ENCODE measurements at regions not wholly inside any gene's neighbourhood (a gene's known extent, or its start where the extent isn't known, plus 50 kb on each side); places are given as distances from the start of the nearest gene placed in this dataset.

GRCh38 chr5:8270246-8270645, 401.3 kb downstream of the MTRR start (continued):
- no peak for TF ChIP-seq JUND (IDR thresholded peaks at IDR 0.05)

DNA sequence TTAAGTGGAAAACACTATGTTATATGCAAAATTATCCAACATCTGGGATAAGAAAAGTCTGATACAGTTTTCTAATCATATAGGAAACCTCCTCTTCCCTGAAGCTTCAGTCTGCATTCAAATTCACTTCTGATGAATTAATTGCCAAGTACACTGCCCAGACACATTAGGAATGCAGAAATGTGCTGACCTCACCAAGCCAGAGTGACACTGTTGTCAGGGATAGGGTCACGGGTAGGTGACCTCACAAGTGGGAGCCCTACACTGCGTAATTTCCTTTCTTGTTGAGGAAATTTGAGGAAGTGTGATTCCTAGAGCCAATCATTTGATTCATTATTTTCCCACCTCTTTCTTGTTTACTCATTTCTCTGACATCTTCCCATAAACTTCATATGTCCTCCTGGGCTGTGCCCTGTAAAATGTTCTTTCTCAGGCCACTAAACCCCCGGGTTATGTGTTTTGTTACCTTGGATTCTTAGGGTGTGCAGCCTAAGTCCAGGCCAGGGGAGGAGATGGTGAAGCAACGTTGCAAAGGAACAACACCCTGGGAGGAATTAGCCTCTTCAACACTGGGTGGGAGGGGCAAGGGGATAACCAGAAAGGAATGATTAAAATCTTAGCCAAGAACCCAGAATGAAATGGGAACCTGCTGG, 411.9 kb downstream of the MTRR start:
- Histone ChIP-seq H3K4me2 (ENCODE audit: low read length) (no peak overlapping the region), H3K4me3 (replicated peaks in 1 of 2; ENCODE audit: low read depth in 1 of 2, low read length in 2 of 2) (no peak overlapping the region), H3K36me3 (ENCODE audit: control insufficient read depth in 1 of 2, insufficient read depth in 2 of 2, low read length in 2 of 2) (no peaks in the 10 kb centered on the region), H4K20me1 (ENCODE audit: insufficient read depth) (no peaks in the 10 kb centered on the region), H3K27ac (ENCODE audit: low read depth, low read length) (no peak overlapping the region), H3K9ac (ENCODE audit: low read length) (no peak overlapping the region), H3K4me1 (ENCODE audit: control insufficient read depth in 1 of 2, insufficient read depth in 2 of 2, low read length in 2 of 2) (no peaks in the 10 kb centered on the region), H2AFZ (ENCODE audit: low read depth, low read length, poor library complexity, severe bottlenecking) (no peak overlapping the region), H3K9me2 (ENCODE audit: insufficient read depth) (no peaks in the 10 kb centered on the region), H3K9me3 (ENCODE audit: control insufficient read depth in 1 of 2, insufficient read depth in 1 of 2, low read depth in 1 of 2, low read length in 2 of 2) (peaks cover 8 to 26% of the 10 kb centered on the region in 2 experiments; a peak in 2 of 4 replicates), H3K79me2 (ENCODE audit: insufficient read depth, low read length) (no peaks in the 10 kb centered on the region), H3K27me3 (ENCODE audit: insufficient read depth, low read length) (no peaks in the 10 kb centered on the region)
- RAD21 ChIA-PET (ENCODE audit: low non-redundant PET in 1 of 2, low total read pairs in 2 of 2, uncharacterized antibody in 2 of 2, unreplicated experiment in 2 of 2): no interaction called here
- no peak for ATAC-seq
- POLR2A ChIA-PET: no interaction called here
- CTCF ChIA-PET: no interaction called here
- intact Hi-C loops (cut with micrococcal nuclease): no loop called here
- DNase-seq (ENCODE audit: low read depth, low spot score): no peak
- no TSS peak for BruUV-seq (replicated peaks)
- TF ChIP-seq CBX3 (IDR thresholded peaks at IDR 0.05; ENCODE audit: low read depth) (no peak), SRF (IDR thresholded peaks at IDR 0.05; ENCODE audit: low read depth) (no peak)

- ChIA-PET RAD21 (ENCODE audit: low non-redundant PET in 1 of 2, low total read pairs in 2 of 2, uncharacterized antibody in 2 of 2, unreplicated experiment in 2 of 2) (no interaction called here), CTCF (no interaction called here), POLR2A (no interaction called here)
- DNase-seq (ENCODE audit: low read depth, low spot score) (no peak), ATAC-seq (no peak)
- H3K27me3 ChIP-seq (ENCODE audit: insufficient read depth, low read length): no peaks in the 10 kb centered on the region
- no peak overlapping the region for H2AFZ ChIP-seq (ENCODE audit: low read depth, low read length, poor library complexity, severe bottlenecking)
- H3K27ac ChIP-seq (ENCODE audit: low read depth, low read length): no peak overlapping the region
- H3K9me2 ChIP-seq (ENCODE audit: insufficient read depth): no peaks in the 10 kb centered on the region
- H3K9me3 ChIP-seq (ENCODE audit: control insufficient read depth in 1 of 2, insufficient read depth in 1 of 2, low read depth in 1 of 2, low read length in 2 of 2): peaks cover 3 to 6% of the 10 kb centered on the region in 2 experiments; a peak in 1 of 4 replicates
- no peak overlapping the region for H3K4me2 ChIP-seq (ENCODE audit: low read length)
- intact Hi-C loops (cut with micrococcal nuclease): no loop called here
- H3K4me1 ChIP-seq (ENCODE audit: control insufficient read depth in 1 of 2, insufficient read depth in 2 of 2, low read length in 2 of 2): no peaks in the 10 kb centered on the region
- H4K20me1 ChIP-seq (ENCODE audit: insufficient read depth): no peaks in the 10 kb centered on the region
- no peak overlapping the region for H3K9ac ChIP-seq (ENCODE audit: low read length)
- no peaks in the 10 kb centered on the region for H3K36me3 ChIP-seq (ENCODE audit: control insufficient read depth in 1 of 2, insufficient read depth in 2 of 2, low read length in 2 of 2)
- H3K79me2 ChIP-seq (ENCODE audit: insufficient read depth, low read length): no peaks in the 10 kb centered on the region
- H3K4me3 ChIP-seq (replicated peaks in 1 of 2; ENCODE audit: low read depth in 1 of 2, low read length in 2 of 2): no peak overlapping the region
- no TSS peak for BruUV-seq (replicated peaks)
- no peak for TF ChIP-seq CEBPB (IDR thresholded peaks at IDR 0.05; ENCODE audit: low read depth)
- no peak for TF ChIP-seq FOSL1 (IDR thresholded peaks at IDR 0.05; ENCODE audit: low read depth)
- no peak for TF ChIP-seq EGR1 (IDR thresholded peaks at IDR 0.05; ENCODE audit: low read depth)
- TF ChIP-seq, protein P1, sequence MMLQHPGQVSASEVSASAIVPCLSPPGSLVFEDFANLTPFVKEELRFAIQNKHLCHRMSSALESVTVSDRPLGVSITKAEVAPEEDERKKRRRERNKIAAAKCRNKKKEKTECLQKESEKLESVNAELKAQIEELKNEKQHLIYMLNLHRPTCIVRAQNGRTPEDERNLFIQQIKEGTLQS (IDR thresholded peaks at IDR 0.05): no peak
- TF ChIP-seq, protein P2, sequence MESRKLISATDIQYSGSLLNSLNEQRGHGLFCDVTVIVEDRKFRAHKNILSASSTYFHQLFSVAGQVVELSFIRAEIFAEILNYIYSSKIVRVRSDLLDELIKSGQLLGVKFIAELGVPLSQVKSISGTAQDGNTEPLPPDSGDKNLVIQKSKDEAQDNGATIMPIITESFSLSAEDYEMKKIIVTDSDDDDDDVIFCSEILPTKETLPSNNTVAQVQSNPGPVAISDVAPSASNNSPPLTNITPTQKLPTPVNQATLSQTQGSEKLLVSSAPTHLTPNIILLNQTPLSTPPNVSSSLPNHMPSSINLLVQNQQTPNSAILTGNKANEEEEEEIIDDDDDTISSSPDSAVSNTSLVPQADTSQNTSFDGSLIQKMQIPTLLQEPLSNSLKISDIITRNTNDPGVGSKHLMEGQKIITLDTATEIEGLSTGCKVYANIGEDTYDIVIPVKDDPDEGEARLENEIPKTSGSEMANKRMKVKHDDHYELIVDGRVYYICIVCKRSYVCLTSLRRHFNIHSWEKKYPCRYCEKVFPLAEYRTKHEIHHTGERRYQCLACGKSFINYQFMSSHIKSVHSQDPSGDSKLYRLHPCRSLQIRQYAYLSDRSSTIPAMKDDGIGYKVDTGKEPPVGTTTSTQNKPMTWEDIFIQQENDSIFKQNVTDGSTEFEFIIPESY (IDR thresholded peaks at IDR 0.05; ENCODE audit: extremely low read depth, insufficient replicate concordance, low read length): no peak
- no peak for TF ChIP-seq MAX (IDR thresholded peaks at IDR 0.05)
- no peak for TF ChIP-seq ELF1 (IDR thresholded peaks at IDR 0.05; ENCODE audit: borderline replicate concordance, low read depth)
- TF ChIP-seq RAD21 (IDR thresholded peaks at IDR 0.05; ENCODE audit: low read depth): no peak
- no peak for TF ChIP-seq YY1 (IDR thresholded peaks at IDR 0.05; ENCODE audit: extremely low read depth, insufficient replicate concordance, low read depth, low read length)
- TF ChIP-seq ZNF274 (IDR thresholded peaks at IDR 0.05; ENCODE audit: low read depth, low read length): no peak
- no peak for TF ChIP-seq CTCF (IDR thresholded peaks at IDR 0.05 in 2 of 3, conservative IDR thresholded peaks at IDR 0.05 in 1 of 3; ENCODE audit: borderline replicate concordance in 1 of 3, insufficient read depth in 1 of 3, low read depth in 2 of 3, low read length in 2 of 3)
- no peak for TF ChIP-seq EZH2 (IDR thresholded peaks at IDR 0.05)
Observed at GRCh38 chr5:8288334-8288733, 419.4 kb downstream of the MTRR start.
